SHP77 (cell line): ENCODE measurements at regions not wholly inside any gene's neighbourhood (a gene's known extent, or its start where the extent isn't known, plus 50 kb on each side); places are given as distances from the start of the nearest gene placed in this dataset.
"Not testable (repeated sequence)": the region's sequence is repeated elsewhere in the genome, so short reads cannot be mapped to it uniquely, and the experiment has no call there.

Experiments
- DNase-seq, 2 experiments: peaks; one replicate each; lab custom pipeline; 2025; lab: John Stamatoyannopoulos, UW

DNA sequence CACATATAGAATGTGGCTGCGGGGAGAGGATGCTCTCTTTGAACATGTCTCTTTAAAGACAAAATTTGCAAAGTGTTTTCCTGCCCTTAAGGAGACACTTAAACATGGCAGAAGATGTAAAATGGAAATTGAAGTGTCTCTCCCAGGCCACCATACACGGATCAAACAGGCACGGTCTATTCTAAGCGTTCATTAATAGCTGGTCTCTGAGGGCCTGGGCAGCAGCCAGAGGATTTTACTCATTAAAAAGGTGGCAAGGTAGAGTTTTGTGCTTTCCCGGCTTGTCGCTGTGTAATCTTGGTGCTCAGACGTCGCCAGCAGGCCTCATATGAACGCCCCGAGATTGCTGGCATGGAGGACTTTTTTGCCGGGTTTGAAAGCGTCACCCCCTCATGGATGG is 205.5 kb downstream of the EMX2 start:
- DNase-seq, result no peak

DNA sequence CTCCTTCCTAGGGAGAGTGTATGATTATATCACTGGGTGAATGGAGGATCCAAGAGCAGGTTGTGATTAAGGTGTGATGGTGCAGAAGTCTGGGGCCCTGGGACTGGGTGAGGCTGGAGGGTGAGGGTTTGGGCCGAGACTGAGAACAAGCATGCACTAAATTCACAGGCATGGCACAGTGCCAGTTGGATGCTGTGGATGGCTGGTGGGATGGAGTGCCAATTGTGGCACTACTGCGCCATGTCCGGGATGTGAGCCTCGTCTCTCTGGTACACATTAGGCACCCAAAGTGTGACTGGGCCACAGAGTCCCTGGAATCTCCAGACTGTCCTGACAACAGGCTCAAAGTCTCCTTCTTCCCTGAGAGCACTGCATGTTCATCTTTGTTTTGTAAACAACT is 208.1 kb downstream of the EMX2 start:
- DNase-seq, result no peak

DNA sequence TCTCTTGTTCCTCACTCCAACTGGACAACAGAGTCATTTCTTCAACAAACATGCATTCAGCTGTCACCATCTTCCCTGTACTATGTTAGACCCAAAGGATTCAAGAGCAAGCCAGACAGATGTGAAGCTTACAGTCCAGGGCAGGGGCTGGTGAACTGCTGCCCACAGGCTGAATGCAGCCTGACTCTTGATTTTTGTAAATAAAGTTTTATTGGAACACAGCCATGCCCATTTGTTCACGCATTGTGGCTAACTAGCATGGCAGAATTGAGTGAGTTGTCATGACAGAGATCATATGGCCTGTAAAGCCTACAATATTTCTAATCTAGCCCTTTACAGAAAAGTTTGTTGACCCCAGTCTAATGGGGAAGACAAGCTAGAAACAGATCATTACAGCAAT is 208.7 kb downstream of the EMX2 start:
- no peak for DNase-seq

GRCh38 chr10:117752103-117752502 is 209.6 kb downstream of the EMX2 start:
- DNase-seq, result no peak

- no peak for DNase-seq
These were observed 212.5 kb downstream of the EMX2 start for GRCh38 chr10:117754770-117755658.

- no peak for DNase-seq
These were observed 213.1 kb downstream of the EMX2 start for GRCh38 chr10:117755659-117756014.

- no peak for DNase-seq
These were observed 214.7 kb downstream of the EMX2 start for GRCh38 chr10:117757086-117757720.

GRCh38 chr10:117759266-117759665 is 216.7 kb downstream of the EMX2 start:
- DNase-seq, result no peak

DNA sequence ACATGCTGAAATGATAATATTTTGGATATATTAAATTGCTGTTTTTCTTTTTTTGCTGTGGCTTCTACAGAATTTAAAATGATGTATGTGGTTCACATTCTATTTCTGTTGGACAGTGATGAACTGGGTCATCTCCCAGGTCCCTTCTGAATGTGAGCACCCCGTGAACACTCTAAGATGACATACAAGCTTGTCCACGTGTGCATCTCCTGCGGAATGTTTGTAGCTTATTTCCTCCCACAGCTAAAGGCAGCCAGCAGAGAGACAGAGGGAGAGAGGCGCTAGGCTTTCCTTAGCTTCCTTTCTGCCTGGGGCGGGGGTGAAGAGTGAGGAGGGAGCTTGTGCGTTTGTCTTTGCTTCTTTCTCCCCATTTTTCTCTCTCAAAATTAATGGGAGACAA is 219.1 kb downstream of the EMX2 start:
- no peak for DNase-seq

- no peak for DNase-seq
These were observed 219.7 kb downstream of the EMX2 start for GRCh38 chr10:117762126-117762818.

- no peak for DNase-seq
These were observed 220.2 kb downstream of the EMX2 start for GRCh38 chr10:117762819-117763172.

- DNase-seq, result no peak
These were observed 221.0 kb downstream of the EMX2 start for GRCh38 chr10:117763528-117763927.

DNA sequence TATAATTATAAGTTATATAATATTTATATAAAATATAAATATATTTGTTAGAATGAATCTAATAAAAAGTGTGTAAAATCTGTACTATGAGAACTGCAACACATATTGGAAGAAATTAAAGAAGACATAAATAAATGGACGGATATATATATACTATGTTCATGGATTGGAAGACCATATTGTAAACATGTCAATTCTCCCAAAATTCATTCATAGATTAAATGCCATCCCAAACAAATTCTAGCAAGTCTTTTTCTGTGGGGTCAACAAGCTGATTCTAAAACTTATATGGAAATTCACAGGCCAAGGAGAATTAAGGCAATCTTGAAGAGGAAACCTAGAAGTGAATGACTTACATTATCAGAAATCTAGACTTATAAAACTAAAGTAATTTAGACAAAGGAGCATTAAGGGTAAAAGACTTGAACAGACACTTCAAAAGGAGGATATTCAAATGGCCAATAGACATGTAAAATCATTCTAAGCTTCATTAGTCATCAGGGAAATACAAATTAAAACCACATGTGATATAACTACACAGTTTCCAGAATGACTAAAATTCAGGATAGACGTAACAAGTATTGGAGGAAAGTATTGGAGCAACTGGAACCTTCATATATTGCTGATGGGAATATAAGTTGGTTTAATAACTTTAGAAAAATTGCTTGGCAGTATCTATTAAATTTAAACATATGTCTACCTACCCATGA is 225.9 kb downstream of the EMX2 start:
- no peak for DNase-seq

DNA sequence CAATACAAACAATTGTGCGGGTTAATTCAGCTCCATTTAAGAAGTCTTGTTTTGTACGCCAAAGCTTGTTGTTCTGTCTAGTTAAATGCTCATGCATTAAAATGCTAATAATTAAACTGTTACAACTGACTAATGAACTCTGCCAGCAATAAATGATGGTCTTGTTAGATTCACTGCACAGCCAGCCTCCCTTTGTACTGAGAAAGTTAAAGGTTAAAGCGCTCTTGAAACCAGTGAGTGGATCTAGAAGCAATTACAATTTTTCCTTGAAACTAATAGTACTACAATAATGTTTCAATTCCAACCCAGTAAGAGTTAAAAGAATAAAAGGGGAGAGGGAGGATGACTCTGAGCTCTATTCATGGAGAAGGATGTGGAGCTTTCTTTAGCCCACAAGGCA is 233.0 kb downstream of the EMX2 start:
- no peak for DNase-seq

DNA sequence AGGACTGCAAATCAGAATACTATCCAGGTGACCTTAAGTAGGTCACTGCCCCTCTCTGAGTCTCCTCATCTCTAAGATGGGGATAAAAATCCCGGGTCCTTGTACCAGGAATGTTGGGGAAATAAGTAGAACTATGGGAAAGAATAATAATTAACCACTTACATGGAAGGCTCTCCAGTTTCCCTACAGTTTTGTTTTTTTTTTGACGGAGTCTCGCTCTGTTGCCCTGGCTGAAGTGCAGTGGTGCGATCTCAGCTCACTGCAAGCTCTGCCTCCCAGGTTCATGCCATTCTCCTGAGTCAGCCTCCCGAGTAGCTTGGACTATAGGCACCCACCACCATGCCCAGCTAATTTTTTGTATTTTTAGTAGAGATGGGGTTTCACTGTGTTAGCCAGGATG is 234.7 kb downstream of the EMX2 start:
- not testable (repeated sequence) for DNase-seq

- no peak for DNase-seq
These were observed 235.7 kb downstream of the EMX2 start for GRCh38 chr10:117778241-117778640.

DNA sequence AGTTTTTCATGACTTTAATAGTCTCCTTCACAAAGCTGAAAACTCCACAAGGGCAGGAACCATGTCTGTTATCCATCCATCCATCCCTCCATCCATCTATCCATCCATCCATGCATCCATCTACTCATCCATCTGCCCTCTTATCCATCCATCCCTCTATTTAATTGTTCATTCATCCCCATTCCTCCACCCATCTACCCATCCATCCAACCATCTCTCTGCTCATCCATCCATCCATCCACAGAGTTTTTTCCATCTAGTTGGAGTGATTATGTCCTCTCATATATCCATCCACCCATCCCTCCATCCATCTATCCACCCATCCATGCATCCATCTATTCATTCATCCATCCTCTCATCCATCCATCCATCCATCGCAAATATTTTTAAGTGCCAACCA is 237.9 kb downstream of the EMX2 start:
- no peak for DNase-seq

DNA sequence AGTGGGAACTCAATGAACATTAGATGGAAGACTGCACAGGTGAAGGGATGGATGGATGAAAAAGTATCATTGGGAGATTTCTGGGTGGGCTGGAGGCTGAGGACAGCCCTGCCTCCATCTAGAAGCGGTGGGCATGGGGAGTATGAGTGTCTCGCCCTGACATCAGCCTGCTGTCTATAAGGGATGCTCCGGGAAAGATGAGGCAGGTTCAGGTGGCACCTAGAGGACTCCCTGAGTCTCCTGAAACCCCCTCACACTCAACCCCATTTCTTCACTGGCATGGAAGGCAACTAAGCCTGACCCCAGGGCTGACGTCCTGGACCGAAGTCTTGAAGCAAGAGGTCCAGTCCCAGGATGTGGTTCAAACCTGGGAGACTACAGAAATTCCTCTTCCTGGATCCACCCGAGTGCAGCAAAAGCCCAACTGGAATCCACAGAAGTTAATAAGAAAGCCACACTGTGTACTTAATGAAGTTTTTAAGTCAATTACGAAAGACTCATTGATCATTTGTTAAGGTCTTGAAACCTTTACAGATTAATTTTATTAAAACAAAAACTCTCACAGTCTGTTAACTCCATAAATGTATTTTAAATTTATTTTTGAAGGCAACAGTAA is 238.8 kb downstream of the EMX2 start:
- no peak for DNase-seq

DNA sequence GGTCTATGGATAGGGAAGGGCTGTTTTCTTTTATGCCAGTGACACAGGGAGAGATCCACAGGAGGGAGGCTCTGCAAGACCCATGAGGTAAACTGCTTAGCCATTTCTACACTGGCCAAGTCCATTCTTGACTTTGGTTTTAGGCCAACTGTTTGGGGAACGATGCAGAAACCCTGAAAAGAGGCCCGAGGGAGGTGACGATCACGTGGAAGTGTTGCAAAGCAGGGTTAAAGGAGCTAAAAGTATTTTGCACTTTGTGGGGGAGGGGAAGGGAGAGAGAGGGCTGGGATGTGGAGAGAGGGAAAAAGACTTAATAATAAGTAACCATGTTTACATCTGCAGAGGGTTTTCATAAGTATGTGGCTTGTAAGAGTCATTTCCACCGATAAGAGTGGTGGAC is 239.7 kb downstream of the EMX2 start:
- DNase-seq, result no peak

DNA sequence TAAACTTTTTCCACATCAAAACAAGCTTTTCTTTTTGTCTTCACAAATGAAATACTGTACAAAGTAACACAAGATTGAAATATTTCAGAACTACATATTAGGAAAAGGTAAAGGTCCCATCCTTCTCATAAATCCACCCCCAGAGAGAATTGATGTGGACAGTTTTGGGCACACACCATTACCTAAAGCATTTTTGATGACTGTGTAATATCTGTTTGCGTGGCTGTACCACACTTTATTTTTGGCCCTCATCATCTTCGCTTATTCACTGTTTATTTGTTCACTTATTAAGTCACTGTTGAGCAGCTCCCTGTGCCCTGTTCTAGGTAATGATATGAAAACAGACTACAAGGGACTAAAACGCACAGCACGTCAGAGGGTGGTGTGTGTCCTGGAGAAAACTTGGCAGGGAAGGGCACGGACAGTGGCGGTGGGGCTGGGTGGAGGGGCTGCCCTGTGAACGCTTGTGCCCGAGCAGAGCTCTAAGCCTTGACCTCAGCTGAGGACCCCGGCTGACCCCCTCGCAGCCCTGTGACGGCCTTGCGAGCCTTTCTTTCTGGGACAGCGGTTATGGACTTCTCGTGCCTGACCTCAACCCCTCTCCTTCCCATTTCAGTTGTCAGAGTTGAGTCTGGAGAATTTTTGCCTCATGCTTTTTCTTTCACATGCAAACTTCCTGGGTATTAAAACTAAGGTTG is 241.3 kb downstream of the EMX2 start:
- no peak for DNase-seq

- DNase-seq, result no peak
These were observed 242.2 kb downstream of the EMX2 start for GRCh38 chr10:117784776-117785175.
